Left colon (tissue), 2 donors: ENCODE measurements at regions not wholly inside any gene's neighbourhood (a gene's known extent, or its start where the extent isn't known, plus 50 kb on each side); places are given as distances from the start of the nearest gene placed in this dataset.
"Not testable (repeated sequence)": the region's sequence is repeated elsewhere in the genome, so short reads cannot be mapped to it uniquely, and the experiment has no call there.

Source experiments
- ATAC-seq: fragments of 200-7000 bp; cut with Tn5 transposase; one replicate; pipeline ENCODE4 v1.9.1; 2020; ENCODE audit warnings: mild to moderate bottlenecking, moderate library complexity
- DNase-seq, 2 donors: peaks; one replicate each; pipeline ENCODE4 v3.0.0-alpha.2; 2020
- intact Hi-C, 2 donors: fragments of 100-400 bp; cut with DNase I in 1 of 2; cut with micrococcal nuclease in 1 of 2; formaldehyde crosslinking; loops; one replicate each; pipeline versions ENCODE4 v1.11.2 to v1.14.0; 2022; cut with DNase I, micrococcal nuclease
- donor health status: DM: no; HTN: no; CAD: no.
- donor health status: DM: yes; HTN: yes; CAD: no.

GRCh38 chr5:109630093-109630492 is 59.6 kb upstream of the MAN2A1 start:
- DNase-seq (no peak), ATAC-seq (no peak)
- intact Hi-C loops, result no loop called here

GRCh38 chr5:109628591-109628990 is 61.1 kb upstream of the MAN2A1 start:
- ATAC-seq, result no peak
- intact Hi-C loops, result no loop called here
- no peak for DNase-seq

GRCh38 chr5:109621266-109621665 is 68.5 kb upstream of the MAN2A1 start:
- intact Hi-C loops, ATAC-seq, DNase-seq: not testable (repeated sequence)

GRCh38 chr5:109620651-109621050 is 69.1 kb upstream of the MAN2A1 start:
- DNase-seq (no peak), ATAC-seq (no peak)
- intact Hi-C loops, result no loop called here

- DNase-seq (no peak), ATAC-seq (no peak)
- intact Hi-C loops, result no loop called here
Measured at GRCh38 chr5:109619606-109620005, 70.1 kb upstream of the MAN2A1 start.

- intact Hi-C loops, result no loop called here
- no peak for ATAC-seq
Measured at GRCh38 chr5:109619021-109619460, 70.7 kb upstream of the MAN2A1 start.

GRCh38 chr5:109614981-109615380 is 74.7 kb upstream of the MAN2A1 start:
- intact Hi-C loops, result no loop called here

More at GRCh38 chr5:109619021-109619460, 70.7 kb upstream of the MAN2A1 start:
- no peak for DNase-seq

GRCh38 chr5:109614301-109614700 is 75.4 kb upstream of the MAN2A1 start:
- ATAC-seq (no peak), DNase-seq (no peak)
- intact Hi-C loops, result no loop called here

More at GRCh38 chr5:109614981-109615380, 74.7 kb upstream of the MAN2A1 start:
- ATAC-seq (no peak), DNase-seq (no peak)

GRCh38 chr5:109612278-109612905 is 77.3 kb upstream of the MAN2A1 start:
- intact Hi-C loops, result no loop called here
- ATAC-seq (no peak), DNase-seq (no peak)

- DNase-seq (no peak), ATAC-seq (no peak)
- intact Hi-C loops, result no loop called here
Measured at GRCh38 chr5:109611505-109611904, 78.2 kb upstream of the MAN2A1 start.

GRCh38 chr5:109611061-109611460 is 78.7 kb upstream of the MAN2A1 start:
- intact Hi-C loops, result no loop called here
- DNase-seq (no peak), ATAC-seq (no peak)

GRCh38 chr5:109610581-109610980 is 79.1 kb upstream of the MAN2A1 start:
- DNase-seq, result no peak
- intact Hi-C loops, result no loop called here
- no peak for ATAC-seq

GRCh38 chr5:109605207-109605730 is 84.5 kb upstream of the MAN2A1 start:
- intact Hi-C loops, result no loop called here
- DNase-seq, result no peak
- ATAC-seq, result no peak

GRCh38 chr5:109604758-109605157 is 85.0 kb upstream of the MAN2A1 start:
- intact Hi-C loops, result no loop called here
- no peak for DNase-seq
- no peak for ATAC-seq

- intact Hi-C loops, result no loop called here
- ATAC-seq, result no peak
- DNase-seq, result no peak
Measured at GRCh38 chr5:109601736-109602135, 88.0 kb upstream of the MAN2A1 start.

GRCh38 chr5:109597893-109598292 is 91.8 kb upstream of the MAN2A1 start:
- DNase-seq (no peak), ATAC-seq (no peak)
- intact Hi-C loops, result no loop called here

- ATAC-seq, result no peak
- DNase-seq, result no peak
- intact Hi-C loops, result no loop called here
Measured at GRCh38 chr5:109594217-109594616, 95.5 kb upstream of the MAN2A1 start.

GRCh38 chr5:109590799-109591198 is 98.9 kb upstream of the MAN2A1 start:
- DNase-seq (no peak), ATAC-seq (no peak)
- intact Hi-C loops, result no loop called here

- intact Hi-C loops, result no loop called here
- no peak for DNase-seq
- no peak for ATAC-seq
Measured at GRCh38 chr5:109589986-109590385, 99.7 kb upstream of the MAN2A1 start.

- no peak for ATAC-seq
Measured at GRCh38 chr5:109589239-109589638, 100.5 kb upstream of the MAN2A1 start.

More at GRCh38 chr5:109589239-109589638, 100.5 kb upstream of the MAN2A1 start:
- DNase-seq, result no peak
- intact Hi-C loops, result no loop called here
